GM23338 (cell line): ENCODE measurements at regions not wholly inside any gene's neighbourhood (a gene's known extent, or its start where the extent isn't known, plus 50 kb on each side); places are given as distances from the start of the nearest gene placed in this dataset.

Experiments used
- ATAC-seq: fragments of 200-7000 bp; cut with Tn5 transposase; 3 replicates; pipeline ENCODE4 v1.9.1; 2020
- DNase-seq: peaks from one replicate; pipeline ENCODE4 v3.0.0-alpha.2; 2015; ENCODE audit warnings: low spot score
- H2AFZ ChIP-seq: fragments of 200-600 bp; sonication (generic); 2 replicates; pipeline ENCODE4 v1.8.0; 2016; ENCODE audit warnings: antibody characterized with exemption, mild to moderate bottlenecking, moderate library complexity
- H3F3A ChIP-seq: fragments of 200-600 bp; sonication (generic); replicated peaks from 2 replicates; pipeline ENCODE4 v1.8.0; 2017; ENCODE audit warnings: antibody characterized with exemption, mixed run types, low read depth
- H3K27ac ChIP-seq: fragments of 200-600 bp; sonication (generic); 2 replicates; pipeline ENCODE4 v1.6.1; 2016; ENCODE audit warnings: low read depth
- H3K27me3 ChIP-seq: fragments of 200-600 bp; sonication (generic); 2 replicates; pipeline ENCODE4 v1.8.0; 2016; ENCODE audit warnings: mild to moderate bottlenecking, mixed run types, moderate library complexity; ENCODE audit not compliant: insufficient read depth
- H3K36me3 ChIP-seq: fragments of 200-600 bp; sonication (generic); 2 replicates; pipeline ENCODE4 v1.8.0; 2016; ENCODE audit warnings: mild to moderate bottlenecking; ENCODE audit not compliant: insufficient read depth
- H3K4me1 ChIP-seq: fragments of 200-600 bp; sonication (generic); 2 replicates; pipeline ENCODE4 v1.8.0; 2016; ENCODE audit warnings: mild to moderate bottlenecking, moderate library complexity; ENCODE audit not compliant: insufficient read depth
- H3K4me2 ChIP-seq: fragments of 200-600 bp; sonication (generic); 2 replicates; pipeline ENCODE4 v1.7.1; 2017; ENCODE audit warnings: mixed run types
- H3K4me3 ChIP-seq: fragments of 200-600 bp; sonication (generic); 2 replicates; pipeline ENCODE4 v1.6.1; 2016; ENCODE audit warnings: mixed run types
- H3K79me2 ChIP-seq: fragments of 200-600 bp; sonication (generic); replicated peaks from 2 replicates; pipeline ENCODE4 v1.8.0; 2017; ENCODE audit warnings: mild to moderate bottlenecking; ENCODE audit not compliant: insufficient read depth
- H3K9me2 ChIP-seq: fragments of 200-600 bp; sonication (generic); 2 replicates; pipeline ENCODE4 v1.8.0; 2017; ENCODE audit not compliant: insufficient read depth
- H4K20me1 ChIP-seq: fragments of 200-600 bp; sonication (generic); replicated peaks from 2 replicates; pipeline ENCODE4 v1.8.0; 2017; ENCODE audit warnings: mild to moderate bottlenecking; ENCODE audit not compliant: insufficient read depth
- H3K27ac Mint-ChIP-seq: 2 replicates; pipeline ENCODE4 v1.8.0; 2020; ENCODE audit warnings: inconsistent platforms, mild to moderate bottlenecking, moderate library complexity, mixed read lengths
- H3K27me3 Mint-ChIP-seq: 3 replicates; pipeline ENCODE4 v1.8.0; 2022; ENCODE audit warnings: low read depth, mild to moderate bottlenecking, moderate library complexity, mixed read lengths, inconsistent platforms; ENCODE audit not compliant: insufficient read depth, poor library complexity
- H3K36me3 Mint-ChIP-seq: 3 replicates; pipeline ENCODE4 v1.8.0; 2021; ENCODE audit warnings: low read depth, mild to moderate bottlenecking, inconsistent platforms, moderate library complexity, mixed read lengths
- H3K4me1 Mint-ChIP-seq: 3 replicates; pipeline ENCODE4 v1.8.0; 2020; ENCODE audit warnings: mild to moderate bottlenecking, inconsistent platforms, mixed read lengths
- H3K4me3 Mint-ChIP-seq: 3 replicates; pipeline ENCODE4 v1.8.0; 2021; ENCODE audit warnings: moderate library complexity, mild to moderate bottlenecking, inconsistent platforms, mixed read lengths
- H3K9me3 Mint-ChIP-seq: 3 replicates; pipeline ENCODE4 v1.8.0; 2020; ENCODE audit warnings: moderate library complexity, mild to moderate bottlenecking, inconsistent platforms, mixed read lengths
- CREB1 ChIP-seq: fragments of 250-450 bp; sonication (Bioruptor Pico); IDR thresholded peaks from 2 replicates; pipeline ENCODE4 v1.5.0; 2020; ENCODE audit warnings: low read depth, mild to moderate bottlenecking, moderate library complexity
- NANOG ChIP-seq: IDR thresholded peaks from 2 replicates; pipeline ENCODE4 v1.6.1; 2016; ENCODE audit warnings: antibody characterized with exemption, borderline replicate concordance
- TF ChIP-seq, protein P1 (sequence below): fragments of 250-450 bp; sonication (Bioruptor Pico); IDR thresholded peaks from 2 replicates; pipeline ENCODE4 v1.5.0; 2020; ENCODE audit warnings: mild to moderate bottlenecking, moderate library complexity
- TF ChIP-seq, protein P2 (sequence below): IDR thresholded peaks from one replicate; pipeline ENCODE4 v1.6.1; 2018; ENCODE audit warnings: antibody characterized with exemption; ENCODE audit not compliant: unreplicated experiment

DNA sequence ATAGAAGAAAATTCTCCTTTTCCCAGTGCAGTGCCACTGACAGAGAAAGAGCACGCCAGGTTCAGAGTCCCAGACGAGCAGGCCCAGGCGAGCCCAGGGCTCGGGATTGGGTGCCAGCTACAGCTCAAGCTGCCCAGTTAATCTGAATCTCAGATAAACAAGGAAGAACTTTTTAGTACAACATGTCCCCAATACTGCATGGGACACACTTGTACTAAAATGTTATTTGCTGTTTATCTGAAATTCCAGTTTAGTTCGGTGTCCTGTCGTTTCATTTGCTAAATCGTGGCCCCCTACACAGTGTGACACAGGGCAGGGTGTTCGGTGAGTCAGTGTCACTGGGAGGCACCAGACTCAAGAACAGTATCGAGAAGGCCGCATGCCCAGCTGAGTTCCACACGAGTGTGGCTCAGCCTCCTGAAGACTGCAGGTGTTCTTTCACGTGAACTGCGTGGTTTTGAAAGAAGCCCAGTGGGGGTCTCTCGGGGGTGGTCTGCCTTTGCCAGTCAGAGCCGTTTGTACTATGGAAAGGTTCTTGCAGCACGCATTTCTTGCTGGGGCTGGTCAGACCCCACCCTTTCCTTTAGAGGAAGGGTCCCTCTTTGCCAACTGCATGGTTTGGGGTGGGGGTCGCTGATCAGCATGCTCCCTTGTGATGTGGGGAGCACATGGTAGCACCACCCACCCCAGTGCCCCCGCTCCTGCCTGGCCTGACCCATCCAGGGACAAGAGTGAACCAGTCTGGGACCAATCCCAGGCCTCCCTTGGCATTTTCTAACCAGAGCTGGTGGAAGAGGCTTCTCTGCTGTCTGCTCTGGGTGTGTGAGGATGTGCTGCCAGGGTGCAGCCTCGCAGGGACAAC lies 115.6 kb upstream of the B3GAT1 start:
- H3K4me1 Mint-ChIP-seq = peaks cover 16% of the 10 kb centered on the region
- H3K27ac ChIP-seq = no peak overlapping the region
- TF ChIP-seq CREB1 (CRISPR knock-in tag) (no peak), NANOG (no peak)
- TF ChIP-seq, protein P1, sequence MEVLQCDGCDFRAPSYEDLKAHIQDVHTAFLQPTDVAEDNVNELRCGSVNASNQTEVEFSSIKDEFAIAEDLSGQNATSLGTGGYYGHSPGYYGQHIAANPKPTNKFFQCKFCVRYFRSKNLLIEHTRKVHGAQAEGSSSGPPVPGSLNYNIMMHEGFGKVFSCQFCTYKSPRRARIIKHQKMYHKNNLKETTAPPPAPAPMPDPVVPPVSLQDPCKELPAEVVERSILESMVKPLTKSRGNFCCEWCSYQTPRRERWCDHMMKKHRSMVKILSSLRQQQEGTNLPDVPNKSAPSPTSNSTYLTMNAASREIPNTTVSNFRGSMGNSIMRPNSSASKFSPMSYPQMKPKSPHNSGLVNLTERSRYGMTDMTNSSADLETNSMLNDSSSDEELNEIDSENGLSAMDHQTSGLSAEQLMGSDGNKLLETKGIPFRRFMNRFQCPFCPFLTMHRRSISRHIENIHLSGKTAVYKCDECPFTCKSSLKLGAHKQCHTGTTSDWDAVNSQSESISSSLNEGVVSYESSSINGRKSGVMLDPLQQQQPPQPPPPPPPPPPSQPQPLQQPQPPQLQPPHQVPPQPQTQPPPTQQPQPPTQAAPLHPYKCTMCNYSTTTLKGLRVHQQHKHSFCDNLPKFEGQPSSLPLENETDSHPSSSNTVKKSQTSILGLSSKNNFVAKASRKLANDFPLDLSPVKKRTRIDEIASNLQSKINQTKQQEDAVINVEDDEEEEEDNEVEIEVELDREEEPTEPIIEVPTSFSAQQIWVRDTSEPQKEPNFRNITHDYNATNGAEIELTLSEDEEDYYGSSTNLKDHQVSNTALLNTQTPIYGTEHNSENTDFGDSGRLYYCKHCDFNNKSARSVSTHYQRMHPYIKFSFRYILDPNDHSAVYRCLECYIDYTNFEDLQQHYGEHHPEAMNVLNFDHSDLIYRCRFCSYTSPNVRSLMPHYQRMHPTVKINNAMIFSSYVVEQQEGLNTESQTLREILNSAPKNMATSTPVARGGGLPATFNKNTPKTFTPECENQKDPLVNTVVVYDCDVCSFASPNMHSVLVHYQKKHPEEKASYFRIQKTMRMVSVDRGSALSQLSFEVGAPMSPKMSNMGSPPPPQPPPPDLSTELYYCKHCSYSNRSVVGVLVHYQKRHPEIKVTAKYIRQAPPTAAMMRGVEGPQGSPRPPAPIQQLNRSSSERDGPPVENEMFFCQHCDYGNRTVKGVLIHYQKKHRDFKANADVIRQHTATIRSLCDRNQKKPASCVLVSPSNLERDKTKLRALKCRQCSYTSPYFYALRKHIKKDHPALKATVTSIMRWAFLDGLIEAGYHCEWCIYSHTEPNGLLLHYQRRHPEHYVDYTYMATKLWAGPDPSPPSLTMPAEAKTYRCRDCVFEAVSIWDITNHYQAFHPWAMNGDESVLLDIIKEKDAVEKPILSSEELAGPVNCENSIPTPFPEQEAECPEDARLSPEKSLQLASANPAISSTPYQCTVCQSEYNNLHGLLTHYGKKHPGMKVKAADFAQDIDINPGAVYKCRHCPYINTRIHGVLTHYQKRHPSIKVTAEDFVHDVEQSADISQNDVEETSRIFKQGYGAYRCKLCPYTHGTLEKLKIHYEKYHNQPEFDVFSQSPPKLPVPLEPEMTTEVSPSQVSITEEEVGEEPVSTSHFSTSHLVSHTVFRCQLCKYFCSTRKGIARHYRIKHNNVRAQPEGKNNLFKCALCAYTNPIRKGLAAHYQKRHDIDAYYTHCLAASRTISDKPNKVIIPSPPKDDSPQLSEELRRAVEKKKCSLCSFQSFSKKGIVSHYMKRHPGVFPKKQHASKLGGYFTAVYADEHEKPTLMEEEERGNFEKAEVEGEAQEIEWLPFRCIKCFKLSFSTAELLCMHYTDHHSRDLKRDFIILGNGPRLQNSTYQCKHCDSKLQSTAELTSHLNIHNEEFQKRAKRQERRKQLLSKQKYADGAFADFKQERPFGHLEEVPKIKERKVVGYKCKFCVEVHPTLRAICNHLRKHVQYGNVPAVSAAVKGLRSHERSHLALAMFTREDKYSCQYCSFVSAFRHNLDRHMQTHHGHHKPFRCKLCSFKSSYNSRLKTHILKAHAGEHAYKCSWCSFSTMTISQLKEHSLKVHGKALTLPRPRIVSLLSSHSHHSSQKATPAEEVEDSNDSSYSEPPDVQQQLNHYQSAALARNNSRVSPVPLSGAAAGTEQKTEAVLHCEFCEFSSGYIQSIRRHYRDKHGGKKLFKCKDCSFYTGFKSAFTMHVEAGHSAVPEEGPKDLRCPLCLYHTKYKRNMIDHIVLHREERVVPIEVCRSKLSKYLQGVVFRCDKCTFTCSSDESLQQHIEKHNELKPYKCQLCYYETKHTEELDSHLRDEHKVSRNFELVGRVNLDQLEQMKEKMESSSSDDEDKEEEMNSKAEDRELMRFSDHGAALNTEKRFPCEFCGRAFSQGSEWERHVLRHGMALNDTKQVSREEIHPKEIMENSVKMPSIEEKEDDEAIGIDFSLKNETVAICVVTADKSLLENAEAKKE = no peak
- TF ChIP-seq, protein P2, sequence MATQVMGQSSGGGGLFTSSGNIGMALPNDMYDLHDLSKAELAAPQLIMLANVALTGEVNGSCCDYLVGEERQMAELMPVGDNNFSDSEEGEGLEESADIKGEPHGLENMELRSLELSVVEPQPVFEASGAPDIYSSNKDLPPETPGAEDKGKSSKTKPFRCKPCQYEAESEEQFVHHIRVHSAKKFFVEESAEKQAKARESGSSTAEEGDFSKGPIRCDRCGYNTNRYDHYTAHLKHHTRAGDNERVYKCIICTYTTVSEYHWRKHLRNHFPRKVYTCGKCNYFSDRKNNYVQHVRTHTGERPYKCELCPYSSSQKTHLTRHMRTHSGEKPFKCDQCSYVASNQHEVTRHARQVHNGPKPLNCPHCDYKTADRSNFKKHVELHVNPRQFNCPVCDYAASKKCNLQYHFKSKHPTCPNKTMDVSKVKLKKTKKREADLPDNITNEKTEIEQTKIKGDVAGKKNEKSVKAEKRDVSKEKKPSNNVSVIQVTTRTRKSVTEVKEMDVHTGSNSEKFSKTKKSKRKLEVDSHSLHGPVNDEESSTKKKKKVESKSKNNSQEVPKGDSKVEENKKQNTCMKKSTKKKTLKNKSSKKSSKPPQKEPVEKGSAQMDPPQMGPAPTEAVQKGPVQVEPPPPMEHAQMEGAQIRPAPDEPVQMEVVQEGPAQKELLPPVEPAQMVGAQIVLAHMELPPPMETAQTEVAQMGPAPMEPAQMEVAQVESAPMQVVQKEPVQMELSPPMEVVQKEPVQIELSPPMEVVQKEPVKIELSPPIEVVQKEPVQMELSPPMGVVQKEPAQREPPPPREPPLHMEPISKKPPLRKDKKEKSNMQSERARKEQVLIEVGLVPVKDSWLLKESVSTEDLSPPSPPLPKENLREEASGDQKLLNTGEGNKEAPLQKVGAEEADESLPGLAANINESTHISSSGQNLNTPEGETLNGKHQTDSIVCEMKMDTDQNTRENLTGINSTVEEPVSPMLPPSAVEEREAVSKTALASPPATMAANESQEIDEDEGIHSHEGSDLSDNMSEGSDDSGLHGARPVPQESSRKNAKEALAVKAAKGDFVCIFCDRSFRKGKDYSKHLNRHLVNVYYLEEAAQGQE = no peak
- no peaks in the 10 kb centered on the region for H3K27me3 ChIP-seq
- peak; percentile 17 for ATAC-seq
- H3K36me3 ChIP-seq = no peaks in the 10 kb centered on the region
- no peaks in the 10 kb centered on the region for H4K20me1 ChIP-seq
- H3F3A ChIP-seq = no peaks in the 10 kb centered on the region
- H3K9me3 Mint-ChIP-seq = no peaks in the 10 kb centered on the region
- peaks cover 9% of the 10 kb centered on the region for H3K27me3 Mint-ChIP-seq
- H3K4me3 Mint-ChIP-seq = no peak overlapping the region
- H2AFZ ChIP-seq = no peak overlapping the region
- DNase-seq = no peak
- no peaks in the 10 kb centered on the region for H3K79me2 ChIP-seq
- H3K4me1 ChIP-seq = no peaks in the 10 kb centered on the region
- H3K36me3 Mint-ChIP-seq = no peaks in the 10 kb centered on the region
- H3K9me2 ChIP-seq = no peaks in the 10 kb centered on the region
- H3K4me2 ChIP-seq = no peak overlapping the region
- no peak overlapping the region for H3K4me3 ChIP-seq
- no peak overlapping the region for H3K27ac Mint-ChIP-seq
